Fibroblast of lung (primary cell): ENCODE measurements at regions not wholly inside any gene's neighbourhood (a gene's known extent, or its start where the extent isn't known, plus 50 kb on each side); places are given as distances from the start of the nearest gene placed in this dataset.

ENCODE experiments used
- DNase-seq, 2 donors: peaks; one replicate each; pipeline versions ENCODE4 v3.0.0 to v3.0.0-alpha.2; 2010; ENCODE audit warnings: low read depth in 2 of 2
- H2AFZ ChIP-seq: 2 replicates; pipeline ENCODE4 v1.5.1; 2012; ENCODE audit warnings: low read length, control low read depth, inconsistent platforms
- H3K27ac ChIP-seq: 2 replicates; pipeline ENCODE4 v1.5.1; 2011; ENCODE audit warnings: low read length, control low read depth; ENCODE audit not compliant: insufficient read depth
- H3K27me3 ChIP-seq: 2 replicates; pipeline ENCODE4 v1.5.1; 2011; ENCODE audit warnings: mild to moderate bottlenecking, low read length; ENCODE audit not compliant: control insufficient read depth, insufficient read depth
- H3K36me3 ChIP-seq: 2 replicates; pipeline ENCODE4 v1.5.1; 2011; ENCODE audit warnings: low read length; ENCODE audit not compliant: control insufficient read depth, insufficient read depth
- H3K4me1 ChIP-seq: 2 replicates; pipeline ENCODE4 v1.5.1; 2011; ENCODE audit warnings: low read length; ENCODE audit not compliant: control insufficient read depth, insufficient read depth; ENCODE audit errors: extremely low read depth
- H3K4me2 ChIP-seq: 2 replicates; pipeline ENCODE4 v1.5.1; 2011; ENCODE audit warnings: low read length, control low read depth; ENCODE audit not compliant: insufficient read depth; ENCODE audit errors: extremely low read depth
- H3K4me3 ChIP-seq, 4 experiments: fragments of 200-600 bp in 1 of 4; sonication (generic) in 1 of 4; replicated peaks in 1 of 4; 2 replicates each; pipeline ENCODE4 v1.5.1; 2011 to 2016; ENCODE audit warnings: low read length in 4 of 4, low read depth in 3 of 4, mild to moderate bottlenecking in 3 of 4, control low read depth in 2 of 4, inconsistent platforms in 1 of 4, mixed read lengths in 1 of 4; ENCODE audit not compliant: insufficient read depth in 1 of 4; ENCODE audit errors: control extremely low read depth in 1 of 4
- H3K79me2 ChIP-seq: 2 replicates; pipeline ENCODE4 v1.5.1; 2012; ENCODE audit warnings: mild to moderate bottlenecking, low read length, inconsistent platforms; ENCODE audit not compliant: control insufficient read depth, insufficient read depth
- H3K9ac ChIP-seq: 2 replicates; pipeline ENCODE4 v1.5.1; 2011; ENCODE audit warnings: mild to moderate bottlenecking, low read length, control low read depth; ENCODE audit not compliant: insufficient read depth
- H3K9me3 ChIP-seq: 2 replicates; pipeline ENCODE4 v1.5.1; 2012; ENCODE audit warnings: low read depth, low read length; ENCODE audit not compliant: control insufficient read depth, insufficient read depth
- H4K20me1 ChIP-seq: 2 replicates; pipeline ENCODE4 v1.5.1; 2011; ENCODE audit warnings: low read length; ENCODE audit not compliant: control insufficient read depth, insufficient read depth; ENCODE audit errors: extremely low read depth
- CTCF ChIP-seq, 2 donors: IDR thresholded peaks in 1 of 2; conservative IDR thresholded peaks in 1 of 2; 1 replicate in 1 of 2; 2 replicates in 1 of 2; pipeline ENCODE4 v1.5.1; 2011 to 2012; ENCODE audit warnings: low read length in 2 of 2, control low read depth in 1 of 2, inconsistent platforms in 1 of 2, low read depth in 1 of 2, mild to moderate bottlenecking in 1 of 2
- EZH2 ChIP-seq: IDR thresholded peaks from 2 replicates; pipeline ENCODE4 v1.5.1; 2012; ENCODE audit warnings: low read length, control low read depth, mild to moderate bottlenecking; ENCODE audit errors: missing control alignments

DNA sequence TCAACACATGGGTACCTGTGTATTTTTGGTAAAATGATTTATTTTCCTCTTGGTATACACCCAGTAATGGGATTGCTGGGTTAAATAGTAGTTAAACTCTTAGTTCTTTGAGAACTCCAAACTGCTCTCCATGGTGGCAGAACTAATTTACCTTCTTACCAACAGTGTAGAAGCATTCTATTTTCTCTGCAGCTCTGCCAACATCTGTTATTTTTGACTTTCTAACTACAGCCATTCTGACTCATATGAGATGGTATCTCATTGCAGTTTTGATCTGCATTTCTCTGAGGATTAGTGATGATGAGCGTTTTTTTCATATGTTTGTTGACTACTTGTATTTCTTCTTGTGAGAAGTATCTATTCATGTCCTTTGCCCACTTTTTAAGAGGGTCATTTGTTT is 180.6 kb downstream of the FSIP2 start:
- Histone ChIP-seq H3K27me3 (no peaks in the 10 kb centered on the region), H3K4me1 (no peaks in the 10 kb centered on the region), H3K9me3 (no peaks in the 10 kb centered on the region), H3K79me2 (no peaks in the 10 kb centered on the region), H3K4me3 (no peak overlapping the region), H2AFZ (no peak overlapping the region), H4K20me1 (no peaks in the 10 kb centered on the region), H3K27ac (no peak overlapping the region), H3K9ac (no peak overlapping the region), H3K36me3 (no peaks in the 10 kb centered on the region), H3K4me2 (no peak overlapping the region)
- peak; percentile 0 to 38 for DNase-seq
- TF ChIP-seq EZH2 (no peak), CTCF (conservative IDR thresholded peaks at IDR 0.05 in 1 of 2, IDR thresholded peaks at IDR 0.05 in 1 of 2; ENCODE audit: low read depth in 1 of 2, low read length in 2 of 2) (no peak)

- H3K27ac ChIP-seq, result no peak overlapping the region
- no peak overlapping the region for H3K9ac ChIP-seq
- H3K27me3 ChIP-seq, result no peaks in the 10 kb centered on the region
- H3K4me1 ChIP-seq, result no peaks in the 10 kb centered on the region
- H3K9me3 ChIP-seq, result no peaks in the 10 kb centered on the region
- H4K20me1 ChIP-seq, result no peaks in the 10 kb centered on the region
- no peak overlapping the region for H3K4me2 ChIP-seq
- no peak overlapping the region for H2AFZ ChIP-seq
- H3K36me3 ChIP-seq, result no peaks in the 10 kb centered on the region
- TF ChIP-seq CTCF (conservative IDR thresholded peaks at IDR 0.05 in 1 of 2, IDR thresholded peaks at IDR 0.05 in 1 of 2; ENCODE audit: low read depth in 1 of 2, low read length in 2 of 2) (no peak), EZH2 (no peak)
- peak in 1 of 2 donors; percentile 17 for DNase-seq
- no peaks in the 10 kb centered on the region for H3K79me2 ChIP-seq
- H3K4me3 ChIP-seq, result no peak overlapping the region
Observed at GRCh38 chr2:185921048-185921756, 182.6 kb downstream of the FSIP2 start.

GRCh38 chr2:185934232-185934631 is 195.6 kb downstream of the FSIP2 start:
- Histone ChIP-seq H3K4me2 (no peak overlapping the region), H3K79me2 (no peaks in the 10 kb centered on the region), H4K20me1 (no peaks in the 10 kb centered on the region), H3K9ac (no peak overlapping the region), H3K9me3 (no peaks in the 10 kb centered on the region), H3K4me3 (no peak overlapping the region), H3K27ac (no peak overlapping the region), H3K4me1 (no peaks in the 10 kb centered on the region), H3K27me3 (no peaks in the 10 kb centered on the region), H2AFZ (no peak overlapping the region), H3K36me3 (no peaks in the 10 kb centered on the region)
- TF ChIP-seq EZH2, result no peak
- no peak for TF ChIP-seq CTCF (conservative IDR thresholded peaks at IDR 0.05 in 1 of 2, IDR thresholded peaks at IDR 0.05 in 1 of 2; ENCODE audit: low read depth in 1 of 2, low read length in 2 of 2)
- DNase-seq, result no peak
